MCF 10A (cell line): ENCODE measurements at regions not wholly inside any gene's neighbourhood (a gene's known extent, or its start where the extent isn't known, plus 50 kb on each side); places are given as distances from the start of the nearest gene placed in this dataset.
A peak's percentile ranks its signal among the peaks of the same experiment; 100 is the strongest.

Experiments used
- BruUV-seq: library from RNA; stranded (reverse); fragments of 400-500 nt; replicated peaks from 2 replicates; lab custom pipeline; 2021; lab: Mats Ljungman, UMichigan
- CTCF ChIA-PET: fragments of 300-600 bp; sonication (Branson Sonifier 250); formaldehyde crosslinking; extraction: SDS; loops from one replicate; lab custom pipeline; 2021; ENCODE audit warnings: antibody characterized with exemption, inconsistent platforms; lab: Yijun Ruan, JAX
- POLR2A ChIA-PET: fragments of 300-600, 350-650 bp; sonication (Branson Sonifier 250); formaldehyde crosslinking; extraction: SDS; loops from one replicate; lab custom pipeline; 2020; ENCODE audit warnings: antibody characterized with exemption, inconsistent platforms; lab: Yijun Ruan, JAX
- DNase-seq: peaks from one replicate; pipeline ENCODE4 v3.0.0-alpha.2; 2018; ENCODE audit not compliant: unreplicated experiment
- H3K27ac Mint-ChIP-seq: one replicate; pipeline ENCODE4 v1.8.0; 2022; ENCODE audit warnings: mild to moderate bottlenecking, low read depth, mixed read lengths; ENCODE audit not compliant: unreplicated experiment
- H3K27me3 Mint-ChIP-seq: one replicate; pipeline ENCODE4 v1.8.0; 2022; ENCODE audit warnings: mixed read lengths; ENCODE audit not compliant: insufficient read depth, unreplicated experiment
- H3K36me3 Mint-ChIP-seq: one replicate; pipeline ENCODE4 v1.8.0; 2022; ENCODE audit warnings: mild to moderate bottlenecking, moderate library complexity, mixed read lengths; ENCODE audit not compliant: insufficient read depth, unreplicated experiment
- H3K4me1 Mint-ChIP-seq: one replicate; pipeline ENCODE4 v1.8.0; 2022; ENCODE audit warnings: mixed read lengths; ENCODE audit not compliant: insufficient read depth, unreplicated experiment
- H3K4me3 Mint-ChIP-seq: one replicate; pipeline ENCODE4 v1.8.0; 2022; ENCODE audit warnings: mild to moderate bottlenecking, moderate library complexity, mixed read lengths; ENCODE audit not compliant: unreplicated experiment
- H3K9me3 Mint-ChIP-seq: one replicate; pipeline ENCODE4 v1.8.0; 2022; ENCODE audit warnings: mixed read lengths; ENCODE audit not compliant: unreplicated experiment
- CTCF ChIP-seq: fragments of 200-600 bp; IDR thresholded peaks from one replicate; pipeline ENCODE4 v1.8.0; 2022; ENCODE audit warnings: antibody characterized with exemption, mild to moderate bottlenecking; ENCODE audit not compliant: unreplicated experiment
- intact Hi-C: fragments of 100-400 bp; cut with micrococcal nuclease; formaldehyde crosslinking; loops from 2 replicates; pipeline ENCODE4 v1.14.1; 2022

GRCh38 chr18:32577561-32577960, 106.9 kb upstream of the GAREM1 start:
- ChIA-PET POLR2A (no interaction called here), CTCF (interaction anchor here (1.9 kb wide), 1 partner anchor 11 kb away, joined by 7 read pairs; no protein-coding TSS in a partner anchor)
- Mint-ChIP-seq H3K27ac (no peak overlapping the region), H3K4me1 (no peaks in the 10 kb centered on the region), H3K9me3 (no peaks in the 10 kb centered on the region), H3K4me3 (no peak overlapping the region), H3K27me3 (peaks cover 28% of the 10 kb centered on the region), H3K36me3 (no peaks in the 10 kb centered on the region)
- intact Hi-C loops: no loop called here
- DNase-seq: no peak
- BruUV-seq: no TSS peak
- no peak for TF ChIP-seq CTCF

- intact Hi-C loops: no loop called here
- TF ChIP-seq CTCF: no peak
- peak; percentile 14 for DNase-seq
- CTCF ChIA-PET: interaction anchor here (0.6 to 1.9 kb wide), 7 partner anchors 10 to 171 kb away, joined by 3 to 7 read pairs (median 3); no protein-coding TSS in a partner anchor
- POLR2A ChIA-PET: interaction anchor here (0.6 kb wide), 1 partner anchor 344 kb away, joined by 3 read pairs; no protein-coding TSS in a partner anchor
- no peaks in the 10 kb centered on the region for H3K36me3 Mint-ChIP-seq
- peaks cover 33% of the 10 kb centered on the region for H3K27me3 Mint-ChIP-seq
- H3K9me3 Mint-ChIP-seq: no peaks in the 10 kb centered on the region
- H3K4me3 Mint-ChIP-seq: no peak overlapping the region
- no peak overlapping the region for H3K27ac Mint-ChIP-seq
- H3K4me1 Mint-ChIP-seq: no peaks in the 10 kb centered on the region
- no TSS peak for BruUV-seq
Measured at GRCh38 chr18:32576296-32576916, 105.7 kb upstream of the GAREM1 start.

DNA sequence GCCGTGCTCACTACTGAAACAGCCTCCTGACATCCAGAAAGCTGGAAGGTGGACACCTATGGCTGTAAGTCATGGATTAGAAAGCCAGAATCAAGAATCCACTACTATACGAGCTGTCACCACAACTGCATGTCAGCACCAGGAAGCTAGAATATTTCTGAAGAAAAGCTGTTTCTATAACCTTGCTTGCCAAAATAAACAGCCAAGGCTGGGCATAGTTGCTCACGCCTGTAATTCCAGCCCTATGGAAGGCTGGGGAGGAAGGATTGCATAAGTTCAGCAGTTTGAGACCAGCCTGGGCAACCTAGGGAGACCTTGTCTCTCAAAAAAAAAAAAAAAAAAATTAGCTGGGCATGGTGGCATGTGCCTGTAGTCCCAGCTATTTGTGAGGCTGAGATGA, 96.3 kb upstream of the GAREM1 start:
- no TSS peak for BruUV-seq
- H3K27ac Mint-ChIP-seq: no peak overlapping the region
- no peak overlapping the region for H3K4me3 Mint-ChIP-seq
- POLR2A ChIA-PET: interaction anchor here (0.9 kb wide), 1 partner anchor 124 kb away, joined by 3 read pairs; no protein-coding TSS in a partner anchor
- no peaks in the 10 kb centered on the region for H3K27me3 Mint-ChIP-seq
- no peaks in the 10 kb centered on the region for H3K4me1 Mint-ChIP-seq
- TF ChIP-seq CTCF: no peak
- no peaks in the 10 kb centered on the region for H3K36me3 Mint-ChIP-seq
- H3K9me3 Mint-ChIP-seq: no peaks in the 10 kb centered on the region
- DNase-seq: peak; percentile 59
- CTCF ChIA-PET: interaction anchor here (1.4 kb wide), 1 partner anchor 10 kb away, joined by 7 read pairs; no protein-coding TSS in a partner anchor
- intact Hi-C loops: no loop called here

GRCh38 chr18:32553640-32554365, 83.1 kb upstream of the GAREM1 start:
- no peaks in the 10 kb centered on the region for H3K27me3 Mint-ChIP-seq
- H3K27ac Mint-ChIP-seq: no peak overlapping the region
- intact Hi-C loops: no loop called here
- no peak for TF ChIP-seq CTCF
- no TSS peak for BruUV-seq
- no peak overlapping the region for H3K4me3 Mint-ChIP-seq
- peaks cover 6% of the 10 kb centered on the region for H3K4me1 Mint-ChIP-seq
- H3K9me3 Mint-ChIP-seq: no peaks in the 10 kb centered on the region
- ChIA-PET CTCF (interaction anchor here (0.6 to 15.2 kb wide), 16 partner anchors 23 to 1589 kb away, joined by 3 to 207 read pairs (median 4); partner anchors contain the start of gene GAREM1), POLR2A (interaction anchor here (0.7 to 0.8 kb wide), 2 partner anchors 155 to 236 kb away, joined by 3 read pairs; no protein-coding TSS in a partner anchor)
- DNase-seq: no peak
- no peaks in the 10 kb centered on the region for H3K36me3 Mint-ChIP-seq
